ENCODE measurements at regions not wholly inside any gene's neighbourhood (a gene's known extent, or its start where the extent isn't known, plus 50 kb on each side); places are given as distances from the start of the nearest gene placed in this dataset.
A peak's percentile ranks its signal among the peaks of the same experiment; 100 is the strongest.

DNA sequence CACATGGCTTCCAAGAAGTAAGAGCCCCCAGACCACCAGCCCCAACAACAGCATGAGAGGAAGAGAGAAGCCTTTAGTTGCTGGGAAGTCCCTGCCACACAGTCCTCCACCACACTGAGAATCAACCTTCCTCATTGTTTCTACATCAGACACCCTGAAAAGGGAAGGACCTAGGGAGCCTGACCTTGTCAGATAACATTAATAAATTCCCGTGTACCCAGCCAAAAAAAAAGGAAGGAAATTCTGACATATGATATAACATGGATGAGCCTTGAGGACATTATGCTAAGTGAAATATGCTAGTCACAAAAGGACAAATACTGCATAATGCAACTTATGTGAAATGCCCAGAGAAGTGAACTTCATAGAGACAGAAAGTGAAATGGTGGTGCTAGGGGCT lies 65.6 kb upstream of the ARHGAP29 start:
- H3K9ac ChIP-seq (ENCODE audit: control insufficient read depth, extremely low read depth, insufficient read depth, low read length): no peak overlapping the region
- dilution Hi-C loops (cut with MboI; ENCODE audit: extremely low pct_ligation_motif_present, low sequenced_read_pairs): no loop called here
- H3K9me3 ChIP-seq (ENCODE audit: control insufficient read depth, low read depth, low read length): no peaks in the 10 kb centered on the region
- H3K4me1 ChIP-seq (ENCODE audit: control insufficient read depth, extremely low read depth, insufficient read depth, low read length): peaks cover 56% of the 10 kb centered on the region
- no peaks in the 10 kb centered on the region for H3K27me3 ChIP-seq (ENCODE audit: control insufficient read depth, extremely low read depth, insufficient read depth, low read length)
- H3K9me1 ChIP-seq (ENCODE audit: control insufficient read depth, extremely low read depth, insufficient read depth, low read length): no peaks in the 10 kb centered on the region
- no peaks in the 10 kb centered on the region for H3K79me2 ChIP-seq (ENCODE audit: control insufficient read depth, insufficient read depth, low read length)
- no peak overlapping the region for H3K4me2 ChIP-seq (ENCODE audit: control insufficient read depth, extremely low read depth, insufficient read depth, low read depth, low read length)
- DNase-seq (ENCODE audit: low read depth, low spot score) (no peak), FAIRE-seq (no peak)
- H3K4me3 ChIP-seq (ENCODE audit: control insufficient read depth in 2 of 3, extremely low read depth in 1 of 3, insufficient read depth in 2 of 3, low read depth in 1 of 3, low read length in 3 of 3): no peak overlapping the region
- no peaks in the 10 kb centered on the region for H4K20me1 ChIP-seq (ENCODE audit: control insufficient read depth, extremely low read depth, insufficient read depth, low read length)
- no peak overlapping the region for H2AFZ ChIP-seq (ENCODE audit: control insufficient read depth, low read length)
- no peaks in the 10 kb centered on the region for H3K36me3 ChIP-seq (ENCODE audit: control insufficient read depth in 2 of 2, extremely low read depth in 1 of 2, insufficient read depth in 2 of 2, low read length in 2 of 2)
- no peak for TF ChIP-seq EZH2 (IDR thresholded peaks at IDR 0.05; ENCODE audit: low read length)
- H3K27ac ChIP-seq (ENCODE audit: control insufficient read depth, insufficient read depth, low read length): no peak overlapping the region

DNA sequence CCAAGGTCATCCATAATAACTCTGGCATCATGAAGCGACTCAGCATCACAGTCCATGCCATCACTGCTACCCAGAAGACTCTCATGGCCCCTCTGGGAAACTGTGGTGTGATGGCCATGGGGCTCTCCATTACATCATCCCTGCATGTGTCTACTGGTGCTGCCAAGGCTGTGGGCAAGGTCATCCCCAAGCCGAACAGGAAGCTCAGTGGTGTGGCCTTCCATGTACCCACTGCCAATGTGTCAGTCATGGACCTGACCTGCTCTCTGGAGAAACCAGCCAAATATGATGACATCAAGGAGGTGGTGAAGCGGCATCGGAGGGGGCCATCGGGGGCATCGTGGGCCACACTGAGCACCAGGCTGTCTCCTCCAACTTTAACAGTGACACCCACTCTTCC lies 65.1 kb upstream of the ARHGAP29 start:
- no peaks in the 10 kb centered on the region for H3K9me3 ChIP-seq (ENCODE audit: control insufficient read depth, low read depth, low read length)
- H3K4me2 ChIP-seq (ENCODE audit: control insufficient read depth, extremely low read depth, insufficient read depth, low read depth, low read length): no peak overlapping the region
- H3K4me1 ChIP-seq (ENCODE audit: control insufficient read depth, extremely low read depth, insufficient read depth, low read length): peaks cover 56% of the 10 kb centered on the region
- no peaks in the 10 kb centered on the region for H3K36me3 ChIP-seq (ENCODE audit: control insufficient read depth in 2 of 2, extremely low read depth in 1 of 2, insufficient read depth in 2 of 2, low read length in 2 of 2)
- no peaks in the 10 kb centered on the region for H3K9me1 ChIP-seq (ENCODE audit: control insufficient read depth, extremely low read depth, insufficient read depth, low read length)
- no peak for TF ChIP-seq EZH2 (IDR thresholded peaks at IDR 0.05; ENCODE audit: low read length)
- TF ChIP-seq, protein P1, sequence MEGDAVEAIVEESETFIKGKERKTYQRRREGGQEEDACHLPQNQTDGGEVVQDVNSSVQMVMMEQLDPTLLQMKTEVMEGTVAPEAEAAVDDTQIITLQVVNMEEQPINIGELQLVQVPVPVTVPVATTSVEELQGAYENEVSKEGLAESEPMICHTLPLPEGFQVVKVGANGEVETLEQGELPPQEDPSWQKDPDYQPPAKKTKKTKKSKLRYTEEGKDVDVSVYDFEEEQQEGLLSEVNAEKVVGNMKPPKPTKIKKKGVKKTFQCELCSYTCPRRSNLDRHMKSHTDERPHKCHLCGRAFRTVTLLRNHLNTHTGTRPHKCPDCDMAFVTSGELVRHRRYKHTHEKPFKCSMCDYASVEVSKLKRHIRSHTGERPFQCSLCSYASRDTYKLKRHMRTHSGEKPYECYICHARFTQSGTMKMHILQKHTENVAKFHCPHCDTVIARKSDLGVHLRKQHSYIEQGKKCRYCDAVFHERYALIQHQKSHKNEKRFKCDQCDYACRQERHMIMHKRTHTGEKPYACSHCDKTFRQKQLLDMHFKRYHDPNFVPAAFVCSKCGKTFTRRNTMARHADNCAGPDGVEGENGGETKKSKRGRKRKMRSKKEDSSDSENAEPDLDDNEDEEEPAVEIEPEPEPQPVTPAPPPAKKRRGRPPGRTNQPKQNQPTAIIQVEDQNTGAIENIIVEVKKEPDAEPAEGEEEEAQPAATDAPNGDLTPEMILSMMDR (optimal IDR thresholded peaks at IDR 0.05 in 1 of 3, IDR thresholded peaks at IDR 0.05 in 1 of 3, conservative IDR thresholded peaks at IDR 0.05 in 1 of 3; ENCODE audit: extremely low read depth in 1 of 3, insufficient read depth in 2 of 3, low read length in 3 of 3): no peak
- DNase-seq (ENCODE audit: low read depth, low spot score): no peak
- FAIRE-seq: no peak
- no peak overlapping the region for H3K27ac ChIP-seq (ENCODE audit: control insufficient read depth, insufficient read depth, low read length)
- H2AFZ ChIP-seq (ENCODE audit: control insufficient read depth, low read length): no peak overlapping the region
- no peaks in the 10 kb centered on the region for H4K20me1 ChIP-seq (ENCODE audit: control insufficient read depth, extremely low read depth, insufficient read depth, low read length)
- dilution Hi-C loops (cut with MboI; ENCODE audit: extremely low pct_ligation_motif_present, low sequenced_read_pairs): no loop called here
- no peaks in the 10 kb centered on the region for H3K79me2 ChIP-seq (ENCODE audit: control insufficient read depth, insufficient read depth, low read length)
- no peak overlapping the region for H3K9ac ChIP-seq (ENCODE audit: control insufficient read depth, extremely low read depth, insufficient read depth, low read length)
- no peak overlapping the region for H3K4me3 ChIP-seq (ENCODE audit: control insufficient read depth in 2 of 3, extremely low read depth in 1 of 3, insufficient read depth in 2 of 3, low read depth in 1 of 3, low read length in 3 of 3)
- H3K27me3 ChIP-seq (ENCODE audit: control insufficient read depth, extremely low read depth, insufficient read depth, low read length): no peaks in the 10 kb centered on the region

DNA sequence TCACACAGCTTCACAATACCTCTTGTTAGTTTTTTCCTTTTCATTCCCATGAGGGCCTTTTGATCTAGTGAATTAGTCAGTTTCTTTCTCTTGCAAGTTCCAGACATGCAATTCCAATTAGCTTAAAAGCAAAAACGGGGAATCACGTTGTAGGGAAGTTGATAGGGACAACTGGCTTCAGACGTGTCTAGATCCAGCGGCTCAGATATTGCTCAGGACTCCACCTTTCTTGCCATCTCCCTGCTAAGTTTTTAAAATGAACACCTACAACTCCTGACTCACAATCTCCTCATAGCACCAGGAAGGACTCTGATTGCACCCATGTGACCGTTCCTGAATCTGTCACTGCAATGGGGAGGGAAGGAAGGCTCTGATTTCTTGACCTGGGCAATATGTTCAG lies 63.8 kb upstream of the ARHGAP29 start:
- no peak for FAIRE-seq
- H3K27ac ChIP-seq (ENCODE audit: control insufficient read depth, insufficient read depth, low read length): peak overlapping the region; percentile 73
- no peak overlapping the region for H3K4me3 ChIP-seq (ENCODE audit: control insufficient read depth in 2 of 3, extremely low read depth in 1 of 3, insufficient read depth in 2 of 3, low read depth in 1 of 3, low read length in 3 of 3)
- H3K9me3 ChIP-seq (ENCODE audit: control insufficient read depth, low read depth, low read length): no peaks in the 10 kb centered on the region
- no peak overlapping the region for H3K9ac ChIP-seq (ENCODE audit: control insufficient read depth, extremely low read depth, insufficient read depth, low read length)
- H3K36me3 ChIP-seq (ENCODE audit: control insufficient read depth in 2 of 2, extremely low read depth in 1 of 2, insufficient read depth in 2 of 2, low read length in 2 of 2): no peaks in the 10 kb centered on the region
- H3K27me3 ChIP-seq (ENCODE audit: control insufficient read depth, extremely low read depth, insufficient read depth, low read length): no peaks in the 10 kb centered on the region
- DNase-seq (ENCODE audit: low read depth, low spot score): no peak
- peak overlapping the region; percentile 28 for H3K4me2 ChIP-seq (ENCODE audit: control insufficient read depth, extremely low read depth, insufficient read depth, low read depth, low read length)
- peaks cover 56% of the 10 kb centered on the region for H3K4me1 ChIP-seq (ENCODE audit: control insufficient read depth, extremely low read depth, insufficient read depth, low read length)
- H3K9me1 ChIP-seq (ENCODE audit: control insufficient read depth, extremely low read depth, insufficient read depth, low read length): no peaks in the 10 kb centered on the region
- H4K20me1 ChIP-seq (ENCODE audit: control insufficient read depth, extremely low read depth, insufficient read depth, low read length): no peaks in the 10 kb centered on the region
- H3K79me2 ChIP-seq (ENCODE audit: control insufficient read depth, insufficient read depth, low read length): no peaks in the 10 kb centered on the region
- dilution Hi-C loops (cut with MboI; ENCODE audit: extremely low pct_ligation_motif_present, low sequenced_read_pairs): no loop called here
- no peak overlapping the region for H2AFZ ChIP-seq (ENCODE audit: control insufficient read depth, low read length)
- TF ChIP-seq EZH2 (IDR thresholded peaks at IDR 0.05; ENCODE audit: low read length): no peak
- TF ChIP-seq, protein P1 (optimal IDR thresholded peaks at IDR 0.05 in 1 of 3, IDR thresholded peaks at IDR 0.05 in 1 of 3, conservative IDR thresholded peaks at IDR 0.05 in 1 of 3; ENCODE audit: extremely low read depth in 1 of 3, insufficient read depth in 2 of 3, low read length in 3 of 3): no peak

All from keratinocyte (primary cell).